CD1c-positive myeloid dendritic cell (primary cell): ENCODE measurements at regions not wholly inside any gene's neighbourhood (a gene's known extent, or its start where the extent isn't known, plus 50 kb on each side); places are given as distances from the start of the nearest gene placed in this dataset.

Experiments
- DNase-seq: peaks from one replicate; pipeline ENCODE4 v3.0.0-alpha.2; 2016; ENCODE audit errors: extremely low spot score

GRCh38 chr10:129353101-129353500, 113.9 kb upstream of the MGMT start:
- DNase-seq: no peak

- no peak for DNase-seq
These were observed 107.0 kb upstream of the MGMT start for GRCh38 chr10:129360046-129360445.

GRCh38 chr10:129361676-129362376, 105.2 kb upstream of the MGMT start:
- no peak for DNase-seq

GRCh38 chr10:129364949-129365348, 102.1 kb upstream of the MGMT start:
- DNase-seq: no peak

- DNase-seq: no peak
These were observed 101.2 kb upstream of the MGMT start for GRCh38 chr10:129365767-129366402.

GRCh38 chr10:129366450-129366849, 100.6 kb upstream of the MGMT start:
- DNase-seq: no peak

- no peak for DNase-seq
These were observed 97.5 kb upstream of the MGMT start for GRCh38 chr10:129369566-129369965.

GRCh38 chr10:129371541-129371940, 95.5 kb upstream of the MGMT start:
- DNase-seq: no peak

- DNase-seq: no peak
These were observed 94.9 kb upstream of the MGMT start for GRCh38 chr10:129372172-129372571.

- DNase-seq: no peak
These were observed 93.8 kb upstream of the MGMT start for GRCh38 chr10:129373231-129373630.

- DNase-seq: no peak
These were observed 93.3 kb upstream of the MGMT start for GRCh38 chr10:129373718-129374117.

GRCh38 chr10:129375171-129375570, 91.9 kb upstream of the MGMT start:
- DNase-seq: no peak

- DNase-seq: no peak
These were observed 91.1 kb upstream of the MGMT start for GRCh38 chr10:129375912-129376311.

- no peak for DNase-seq
These were observed 86.8 kb upstream of the MGMT start for GRCh38 chr10:129380279-129380678.

- no peak for DNase-seq
These were observed 85.3 kb upstream of the MGMT start for GRCh38 chr10:129381741-129382140.

GRCh38 chr10:129382401-129382800, 84.6 kb upstream of the MGMT start:
- no peak for DNase-seq

- DNase-seq: no peak
These were observed 83.4 kb upstream of the MGMT start for GRCh38 chr10:129383651-129384050.

- no peak for DNase-seq
These were observed 81.4 kb upstream of the MGMT start for GRCh38 chr10:129385600-129385999.

- no peak for DNase-seq
These were observed 80.4 kb upstream of the MGMT start for GRCh38 chr10:129386415-129387257.

- DNase-seq: no peak
These were observed 79.8 kb upstream of the MGMT start for GRCh38 chr10:129387258-129387525.

- no peak for DNase-seq
These were observed 78.6 kb upstream of the MGMT start for GRCh38 chr10:129388435-129388834.

GRCh38 chr10:129389194-129389593, 77.8 kb upstream of the MGMT start:
- DNase-seq: no peak

GRCh38 chr10:129390147-129390546, 76.9 kb upstream of the MGMT start:
- no peak for DNase-seq
